ENCODE measurements at regions not wholly inside any gene's neighbourhood (a gene's known extent, or its start where the extent isn't known, plus 50 kb on each side); places are given as distances from the start of the nearest gene placed in this dataset.

DNA sequence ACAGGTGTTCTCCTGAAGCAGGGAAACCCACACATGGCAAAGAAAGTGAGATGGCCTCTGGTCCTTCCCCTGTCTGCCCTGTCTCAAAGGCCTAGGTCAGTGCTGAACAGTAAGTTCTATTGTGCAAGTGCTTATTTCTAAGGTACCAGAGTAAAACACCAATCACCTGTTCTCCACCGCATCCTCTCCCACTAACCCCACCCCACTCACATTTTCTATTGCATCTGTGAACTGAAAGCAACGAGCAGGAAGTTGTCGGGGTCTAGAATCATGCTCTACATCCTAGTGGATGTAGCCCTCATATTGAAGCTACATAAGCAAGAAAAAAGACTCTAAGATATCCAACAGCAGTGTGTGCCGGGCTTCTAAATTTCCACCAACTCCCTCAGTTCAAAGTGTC is 265.9 kb downstream of the ENC1 start:
- no peak for DNase-seq
- Histone ChIP-seq H3K4me3 (ENCODE audit: insufficient read depth, low read depth, low read length) (no peak overlapping the region), H3K27me3 (ENCODE audit: control insufficient read depth, insufficient read depth, low read length) (no peaks in the 10 kb centered on the region), H3K36me3 (replicated peaks; ENCODE audit: control insufficient read depth, insufficient read depth, low read length) (no peaks in the 10 kb centered on the region)

GRCh38 chr5:74373076-74373475 is 267.5 kb downstream of the ENC1 start:
- Histone ChIP-seq H3K27me3 (ENCODE audit: control insufficient read depth, insufficient read depth, low read length) (no peaks in the 10 kb centered on the region), H3K36me3 (replicated peaks; ENCODE audit: control insufficient read depth, insufficient read depth, low read length) (no peaks in the 10 kb centered on the region), H3K4me3 (ENCODE audit: insufficient read depth, low read depth, low read length) (no peak overlapping the region)
- no peak for DNase-seq

GRCh38 chr5:74372502-74373064 is 267.9 kb downstream of the ENC1 start:
- Histone ChIP-seq H3K4me3 (ENCODE audit: insufficient read depth, low read depth, low read length) (no peak overlapping the region), H3K36me3 (replicated peaks; ENCODE audit: control insufficient read depth, insufficient read depth, low read length) (no peaks in the 10 kb centered on the region), H3K27me3 (ENCODE audit: control insufficient read depth, insufficient read depth, low read length) (no peaks in the 10 kb centered on the region)
- no peak for DNase-seq

DNA sequence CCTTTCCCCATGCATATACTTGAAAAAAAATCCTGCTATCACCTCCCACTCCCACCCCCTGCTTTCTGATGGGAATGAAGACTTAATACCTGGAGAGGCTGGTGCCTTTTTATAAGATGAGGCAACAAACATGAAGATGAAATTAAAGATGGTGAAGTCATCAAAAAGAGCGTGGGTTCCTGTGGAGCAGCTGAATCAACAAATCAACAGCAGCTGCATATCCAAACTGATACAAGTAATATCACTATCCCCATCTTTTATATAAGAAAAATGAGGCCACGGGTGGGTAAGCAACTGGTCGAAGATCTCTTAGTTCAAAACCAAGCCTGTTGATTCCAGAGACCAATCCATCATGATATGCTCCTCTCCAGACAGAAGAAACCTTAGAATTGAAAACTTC is 268.5 kb downstream of the ENC1 start:
- DNase-seq, result no peak
- H3K4me3 ChIP-seq (ENCODE audit: insufficient read depth, low read depth, low read length), result no peak overlapping the region

GRCh38 chr5:74371621-74372020 is 268.9 kb downstream of the ENC1 start:
- Histone ChIP-seq H3K4me3 (ENCODE audit: insufficient read depth, low read depth, low read length) (no peak overlapping the region), H3K27me3 (ENCODE audit: control insufficient read depth, insufficient read depth, low read length) (no peaks in the 10 kb centered on the region), H3K36me3 (replicated peaks; ENCODE audit: control insufficient read depth, insufficient read depth, low read length) (no peaks in the 10 kb centered on the region)
- no peak for DNase-seq

More for the DNA sequence above, 268.5 kb downstream of the ENC1 start:
- no peaks in the 10 kb centered on the region for H3K27me3 ChIP-seq (ENCODE audit: control insufficient read depth, insufficient read depth, low read length)
- no peaks in the 10 kb centered on the region for H3K36me3 ChIP-seq (replicated peaks; ENCODE audit: control insufficient read depth, insufficient read depth, low read length)

GRCh38 chr5:74370168-74370567 is 270.4 kb downstream of the ENC1 start:
- DNase-seq, result no peak
- H3K27me3 ChIP-seq (ENCODE audit: control insufficient read depth, insufficient read depth, low read length), result no peaks in the 10 kb centered on the region
- H3K36me3 ChIP-seq (replicated peaks; ENCODE audit: control insufficient read depth, insufficient read depth, low read length), result no peaks in the 10 kb centered on the region
- no peak overlapping the region for H3K4me3 ChIP-seq (ENCODE audit: insufficient read depth, low read depth, low read length)

DNA sequence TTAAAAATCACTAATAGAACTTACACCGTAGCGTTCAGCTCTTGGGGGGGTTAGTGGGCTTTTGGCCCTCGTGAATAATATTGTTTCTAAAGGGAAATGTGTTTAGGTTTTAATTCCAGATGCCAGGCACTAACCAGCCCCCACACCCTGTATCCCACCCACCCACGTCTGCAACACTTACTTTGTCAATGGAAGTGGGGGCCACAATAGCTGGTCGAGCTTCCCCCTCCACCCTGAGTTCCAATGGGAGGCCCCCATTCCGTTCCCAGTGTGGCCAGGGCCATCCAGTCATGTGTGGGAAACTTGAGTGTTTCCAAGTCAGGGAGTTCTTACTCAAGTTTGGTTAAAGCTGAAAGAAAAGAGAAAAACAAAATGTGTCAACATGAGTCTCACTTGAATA is 271.4 kb downstream of the ENC1 start:
- no peak overlapping the region for H3K4me3 ChIP-seq (ENCODE audit: insufficient read depth, low read depth, low read length)
- H3K27me3 ChIP-seq (ENCODE audit: control insufficient read depth, insufficient read depth, low read length), result no peaks in the 10 kb centered on the region
- DNase-seq, result no peak
- H3K36me3 ChIP-seq (replicated peaks; ENCODE audit: control insufficient read depth, insufficient read depth, low read length), result no peaks in the 10 kb centered on the region

GRCh38 chr5:74367934-74368333 is 272.6 kb downstream of the ENC1 start:
- Histone ChIP-seq H3K36me3 (replicated peaks; ENCODE audit: control insufficient read depth, insufficient read depth, low read length) (no peaks in the 10 kb centered on the region), H3K27me3 (ENCODE audit: control insufficient read depth, insufficient read depth, low read length) (no peaks in the 10 kb centered on the region), H3K4me3 (ENCODE audit: insufficient read depth, low read depth, low read length) (no peak overlapping the region)
- no peak for DNase-seq

GRCh38 chr5:74367241-74367733 is 273.2 kb downstream of the ENC1 start:
- H3K27me3 ChIP-seq (ENCODE audit: control insufficient read depth, insufficient read depth, low read length), result no peaks in the 10 kb centered on the region
- H3K36me3 ChIP-seq (replicated peaks; ENCODE audit: control insufficient read depth, insufficient read depth, low read length), result no peaks in the 10 kb centered on the region
- no peak for DNase-seq
- H3K4me3 ChIP-seq (ENCODE audit: insufficient read depth, low read depth, low read length), result no peak overlapping the region

DNA sequence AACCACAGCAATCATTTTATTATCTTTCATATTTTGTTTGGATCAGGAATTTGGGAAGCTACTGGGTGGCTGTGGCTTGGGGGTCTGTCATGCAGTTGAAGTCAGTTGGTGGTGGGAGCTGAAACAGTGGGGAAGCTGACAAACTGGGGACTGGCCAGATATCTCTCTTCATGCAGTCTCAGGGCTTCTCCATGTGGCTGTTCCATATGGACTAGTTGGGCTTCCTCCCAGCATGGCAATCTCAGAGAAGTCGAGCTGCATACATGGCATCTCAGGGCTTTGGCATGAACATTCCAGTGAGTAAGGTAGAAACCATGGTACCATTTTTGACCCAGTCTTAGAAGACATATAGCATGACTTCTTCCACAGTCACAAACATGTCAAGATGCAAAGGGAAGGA is 274.8 kb downstream of the ENC1 start:
- Histone ChIP-seq H3K4me3 (ENCODE audit: insufficient read depth, low read depth, low read length) (no peak overlapping the region), H3K36me3 (replicated peaks; ENCODE audit: control insufficient read depth, insufficient read depth, low read length) (no peaks in the 10 kb centered on the region), H3K27me3 (ENCODE audit: control insufficient read depth, insufficient read depth, low read length) (no peaks in the 10 kb centered on the region)
- no peak for DNase-seq

- H3K4me3 ChIP-seq (ENCODE audit: insufficient read depth, low read depth, low read length), result no peak overlapping the region
- H3K27me3 ChIP-seq (ENCODE audit: control insufficient read depth, insufficient read depth, low read length), result no peaks in the 10 kb centered on the region
- no peak for DNase-seq
These were observed 276.0 kb downstream of the ENC1 start for GRCh38 chr5:74364507-74364906.

DNA sequence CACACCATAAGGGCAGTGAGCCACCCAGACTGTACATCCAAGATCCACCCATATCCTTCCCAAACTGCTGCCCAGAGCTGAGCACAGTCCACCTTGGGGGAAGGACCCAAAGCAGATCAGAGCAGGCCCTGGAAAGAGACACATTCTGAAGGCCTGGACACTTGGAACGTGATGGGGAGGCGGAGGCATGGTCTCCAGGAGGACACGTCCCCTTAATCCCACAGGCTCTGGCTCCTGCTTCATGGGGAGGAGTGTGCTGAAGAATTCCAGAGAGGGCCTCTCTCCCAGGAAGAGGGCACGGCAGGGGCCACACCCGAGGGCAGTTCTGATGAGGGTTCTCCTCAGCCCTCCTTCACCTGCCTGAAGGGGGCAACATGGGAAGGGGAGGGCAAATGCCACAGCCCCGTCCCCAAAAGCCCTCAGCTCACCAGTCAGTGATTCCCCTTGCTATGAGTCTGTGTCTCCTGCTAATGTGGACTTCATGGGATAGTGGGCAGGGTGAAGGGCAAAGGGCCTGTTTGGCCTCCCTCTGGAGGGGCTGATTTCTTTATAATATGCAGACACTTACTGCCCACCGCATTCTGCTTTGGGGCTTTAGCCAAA is 276.8 kb downstream of the ENC1 start:
- Histone ChIP-seq H3K4me3 (ENCODE audit: insufficient read depth, low read depth, low read length) (no peak overlapping the region), H3K27me3 (ENCODE audit: control insufficient read depth, insufficient read depth, low read length) (no peaks in the 10 kb centered on the region), H3K36me3 (replicated peaks; ENCODE audit: control insufficient read depth, insufficient read depth, low read length) (no peaks in the 10 kb centered on the region)
- DNase-seq, result no peak

More at GRCh38 chr5:74364507-74364906, 276.0 kb downstream of the ENC1 start:
- no peaks in the 10 kb centered on the region for H3K36me3 ChIP-seq (replicated peaks; ENCODE audit: control insufficient read depth, insufficient read depth, low read length)

GRCh38 chr5:74361406-74362358 is 278.8 kb downstream of the ENC1 start:
- Histone ChIP-seq H3K36me3 (replicated peaks; ENCODE audit: control insufficient read depth, insufficient read depth, low read length) (no peaks in the 10 kb centered on the region), H3K27me3 (ENCODE audit: control insufficient read depth, insufficient read depth, low read length) (no peaks in the 10 kb centered on the region), H3K4me3 (ENCODE audit: insufficient read depth, low read depth, low read length) (no peak overlapping the region)
- DNase-seq, result no peak

DNA sequence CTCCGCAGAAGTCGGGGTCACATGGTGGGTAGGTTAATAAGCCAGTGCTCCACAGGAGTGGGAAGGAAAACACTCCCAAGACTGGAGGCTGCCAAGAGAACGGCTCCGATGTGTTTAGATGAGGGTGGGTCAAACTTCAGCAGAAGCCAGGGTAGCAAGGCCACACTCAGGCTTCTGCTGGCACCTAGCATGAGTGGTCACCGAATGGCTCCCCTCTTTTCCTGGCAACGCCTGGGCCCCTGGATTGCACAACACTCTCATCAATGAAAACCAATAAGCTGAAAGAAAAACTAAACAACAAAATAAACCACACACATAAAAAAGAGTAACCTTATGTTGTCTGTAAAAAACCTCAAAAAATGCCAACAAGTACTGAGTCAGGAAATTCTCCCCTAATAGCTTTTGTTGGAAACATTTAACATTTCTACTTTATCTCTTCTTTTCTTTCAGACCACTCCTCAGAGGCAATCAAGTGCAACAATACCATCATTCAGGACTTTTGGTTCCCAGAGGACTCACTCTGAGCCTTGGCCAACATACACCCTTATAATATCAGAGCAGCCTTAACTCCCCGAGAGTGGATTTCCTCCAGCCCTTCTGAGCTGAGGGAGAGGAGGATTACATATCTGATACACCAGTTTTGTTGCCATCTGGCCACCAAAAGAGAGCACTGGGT is 279.9 kb downstream of the ENC1 start:
- H3K4me3 ChIP-seq (ENCODE audit: insufficient read depth, low read depth, low read length), result no peak overlapping the region
- no peaks in the 10 kb centered on the region for H3K36me3 ChIP-seq (replicated peaks; ENCODE audit: control insufficient read depth, insufficient read depth, low read length)
- no peaks in the 10 kb centered on the region for H3K27me3 ChIP-seq (ENCODE audit: control insufficient read depth, insufficient read depth, low read length)
- DNase-seq, result no peak
